ENCODE measurements at regions not wholly inside any gene's neighbourhood (a gene's known extent, or its start where the extent isn't known, plus 50 kb on each side); places are given as distances from the start of the nearest gene placed in this dataset.

DNA sequence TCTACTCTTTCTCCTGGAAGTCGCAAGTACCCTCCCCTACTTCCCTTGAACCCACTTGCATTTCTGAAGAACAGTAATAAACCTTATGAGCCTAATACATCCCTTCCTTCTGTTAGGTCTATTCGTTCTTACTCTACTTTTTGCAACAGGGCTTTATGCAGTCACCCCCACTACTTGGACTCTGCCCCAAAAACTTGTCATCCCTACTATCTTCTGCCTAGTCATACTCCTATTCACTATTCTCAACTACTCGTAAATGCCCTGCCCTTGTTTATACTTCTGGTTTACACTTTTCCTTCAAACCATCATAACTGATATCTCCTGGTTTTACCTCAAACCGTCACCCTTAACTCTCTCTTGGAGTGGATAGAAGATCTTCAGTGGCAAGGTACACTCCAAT lies 55.2 kb upstream of the SLIT2 start:
- TF ChIP-seq, protein P1, sequence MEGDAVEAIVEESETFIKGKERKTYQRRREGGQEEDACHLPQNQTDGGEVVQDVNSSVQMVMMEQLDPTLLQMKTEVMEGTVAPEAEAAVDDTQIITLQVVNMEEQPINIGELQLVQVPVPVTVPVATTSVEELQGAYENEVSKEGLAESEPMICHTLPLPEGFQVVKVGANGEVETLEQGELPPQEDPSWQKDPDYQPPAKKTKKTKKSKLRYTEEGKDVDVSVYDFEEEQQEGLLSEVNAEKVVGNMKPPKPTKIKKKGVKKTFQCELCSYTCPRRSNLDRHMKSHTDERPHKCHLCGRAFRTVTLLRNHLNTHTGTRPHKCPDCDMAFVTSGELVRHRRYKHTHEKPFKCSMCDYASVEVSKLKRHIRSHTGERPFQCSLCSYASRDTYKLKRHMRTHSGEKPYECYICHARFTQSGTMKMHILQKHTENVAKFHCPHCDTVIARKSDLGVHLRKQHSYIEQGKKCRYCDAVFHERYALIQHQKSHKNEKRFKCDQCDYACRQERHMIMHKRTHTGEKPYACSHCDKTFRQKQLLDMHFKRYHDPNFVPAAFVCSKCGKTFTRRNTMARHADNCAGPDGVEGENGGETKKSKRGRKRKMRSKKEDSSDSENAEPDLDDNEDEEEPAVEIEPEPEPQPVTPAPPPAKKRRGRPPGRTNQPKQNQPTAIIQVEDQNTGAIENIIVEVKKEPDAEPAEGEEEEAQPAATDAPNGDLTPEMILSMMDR (IDR thresholded peaks at IDR 0.05; ENCODE audit: borderline replicate concordance, extremely low read depth, insufficient read depth) = no peak
- DNase-seq = no peak
- Histone ChIP-seq H3K9me3 (ENCODE audit: control insufficient read depth in 2 of 3, insufficient read depth in 1 of 3, low read length in 3 of 3) (no peaks in the 10 kb centered on the region), H3K27ac (ENCODE audit: low read depth in 2 of 2, low read length in 2 of 2) (no peak overlapping the region), H3K4me3 (ENCODE audit: low read length in 3 of 3) (no peak overlapping the region), H3K9ac (ENCODE audit: low read length in 3 of 3) (no peak overlapping the region), H3K27me3 (ENCODE audit: control insufficient read depth, insufficient read depth, low read length) (no peaks in the 10 kb centered on the region), H3K4me1 (ENCODE audit: control insufficient read depth in 2 of 3, insufficient read depth in 2 of 3, low read depth in 1 of 3, low read length in 3 of 3) (peaks cover 0 to 4% (median 0%) of the 10 kb centered on the region in 3 donors), H3K36me3 (ENCODE audit: control insufficient read depth in 2 of 3, insufficient read depth in 3 of 3, low read length in 3 of 3) (no peaks in the 10 kb centered on the region)
- no peak for FAIRE-seq
- intact Hi-C loops (cut with DNase I) = no loop called here

GRCh38 chr4:20195071-20195885 lies 56.4 kb upstream of the SLIT2 start:
- TF ChIP-seq, protein P1 (IDR thresholded peaks at IDR 0.05; ENCODE audit: borderline replicate concordance, extremely low read depth, insufficient read depth) = no peak
- Histone ChIP-seq H3K9me3 (ENCODE audit: control insufficient read depth in 2 of 3, insufficient read depth in 1 of 3, low read length in 3 of 3) (no peaks in the 10 kb centered on the region), H3K4me1 (ENCODE audit: control insufficient read depth in 2 of 3, insufficient read depth in 2 of 3, low read depth in 1 of 3, low read length in 3 of 3) (peaks cover 0 to 4% (median 0%) of the 10 kb centered on the region in 3 donors), H3K27me3 (ENCODE audit: control insufficient read depth, insufficient read depth, low read length) (no peaks in the 10 kb centered on the region), H3K27ac (ENCODE audit: low read depth in 2 of 2, low read length in 2 of 2) (no peak overlapping the region), H3K9ac (ENCODE audit: low read length in 3 of 3) (no peak overlapping the region), H3K36me3 (ENCODE audit: control insufficient read depth in 2 of 3, insufficient read depth in 3 of 3, low read length in 3 of 3) (no peaks in the 10 kb centered on the region), H3K4me3 (ENCODE audit: low read length in 3 of 3) (no peak overlapping the region)
- intact Hi-C loops (cut with DNase I) = no loop called here
- DNase-seq = no peak
- FAIRE-seq = no peak

- DNase-seq = no peak
- Histone ChIP-seq H3K9me3 (ENCODE audit: control insufficient read depth in 2 of 3, insufficient read depth in 1 of 3, low read length in 3 of 3) (no peaks in the 10 kb centered on the region), H3K27ac (ENCODE audit: low read depth in 2 of 2, low read length in 2 of 2) (no peak overlapping the region), H3K36me3 (ENCODE audit: control insufficient read depth in 2 of 3, insufficient read depth in 3 of 3, low read length in 3 of 3) (no peaks in the 10 kb centered on the region), H3K4me3 (ENCODE audit: low read length in 3 of 3) (no peak overlapping the region), H3K4me1 (ENCODE audit: control insufficient read depth in 2 of 3, insufficient read depth in 2 of 3, low read depth in 1 of 3, low read length in 3 of 3) (peaks cover 0 to 4% (median 0%) of the 10 kb centered on the region in 3 donors), H3K27me3 (ENCODE audit: control insufficient read depth, insufficient read depth, low read length) (no peaks in the 10 kb centered on the region), H3K9ac (ENCODE audit: low read length in 3 of 3) (no peak overlapping the region)
- FAIRE-seq = no peak
- TF ChIP-seq, protein P1 (IDR thresholded peaks at IDR 0.05; ENCODE audit: borderline replicate concordance, extremely low read depth, insufficient read depth) = no peak
- intact Hi-C loops (cut with DNase I) = no loop called here
These were observed 57.3 kb upstream of the SLIT2 start for GRCh38 chr4:20194123-20195013.

All from kidney (tissue), 13 donors.